HG02852 (cell line): ENCODE measurements at regions not wholly inside any gene's neighbourhood (a gene's known extent, or its start where the extent isn't known, plus 50 kb on each side); places are given as distances from the start of the nearest gene placed in this dataset.
A peak's percentile ranks its signal among the peaks of the same experiment; 100 is the strongest.
"Not testable (repeated sequence)": the region's sequence is repeated elsewhere in the genome, so short reads cannot be mapped to it uniquely, and the experiment has no call there.

Experiments used
- ATAC-seq: cut with Tn5 transposase; IDR thresholded peaks from one replicate; pipeline ENCODE4 v1.9.1; 2021; ENCODE audit warnings: mild to moderate bottlenecking, moderate library complexity; ENCODE audit not compliant: unreplicated experiment

GRCh38 chr5:108602830-108603229 lies 144.9 kb upstream of the FER start:
- no peak for ATAC-seq

- no peak for ATAC-seq
Observed at GRCh38 chr5:108590799-108591198, 156.9 kb upstream of the FER start.

GRCh38 chr5:108588323-108588722 lies 159.4 kb upstream of the FER start:
- ATAC-seq = no peak

- no peak for ATAC-seq
Observed at GRCh38 chr5:108587821-108588220, 159.9 kb upstream of the FER start.

GRCh38 chr5:108581026-108581425 lies 166.7 kb upstream of the FER start:
- no peak for ATAC-seq

- ATAC-seq = no peak
Observed at GRCh38 chr5:108579236-108579635, 168.5 kb upstream of the FER start.

GRCh38 chr5:108578791-108579190 lies 168.9 kb upstream of the FER start:
- ATAC-seq = no peak

GRCh38 chr5:108567429-108567828 lies 180.3 kb upstream of the FER start:
- no peak for ATAC-seq

GRCh38 chr5:108564441-108564840 lies 182.5 kb upstream of the FBXL17 start:
- no peak for ATAC-seq

GRCh38 chr5:108562205-108562454 lies 180.2 kb upstream of the FBXL17 start:
- ATAC-seq = no peak

GRCh38 chr5:108561416-108562204 lies 179.7 kb upstream of the FBXL17 start:
- ATAC-seq = no peak

GRCh38 chr5:108560581-108560980 lies 178.7 kb upstream of the FBXL17 start:
- no peak for ATAC-seq

GRCh38 chr5:108560166-108560565 lies 178.3 kb upstream of the FBXL17 start:
- no peak for ATAC-seq

- ATAC-seq = not testable (repeated sequence)
Observed at GRCh38 chr5:108558840-108559239, 176.9 kb upstream of the FBXL17 start.

GRCh38 chr5:108558142-108558541 lies 176.2 kb upstream of the FBXL17 start:
- ATAC-seq = not testable (repeated sequence)

GRCh38 chr5:108557686-108558085 lies 175.8 kb upstream of the FBXL17 start:
- no peak for ATAC-seq

- no peak for ATAC-seq
Observed at GRCh38 chr5:108556441-108557145, 174.7 kb upstream of the FBXL17 start.

GRCh38 chr5:108548684-108549596 lies 167.0 kb upstream of the FBXL17 start:
- no peak for ATAC-seq

GRCh38 chr5:108546939-108547338 lies 165.0 kb upstream of the FBXL17 start:
- ATAC-seq = no peak

GRCh38 chr5:108545301-108545700 lies 163.4 kb upstream of the FBXL17 start:
- no peak for ATAC-seq

- peak; percentile 65 for ATAC-seq
Observed at GRCh38 chr5:108543486-108543885, 161.6 kb upstream of the FBXL17 start.

- ATAC-seq = peak; percentile 73
Observed at GRCh38 chr5:108541836-108542235, 159.9 kb upstream of the FBXL17 start.
